Activated naive CD4-positive, alpha-beta T cell treated with anti-CD3 and anti-CD28 coated beads, Interleukin-2, amount 50 U/mL, for 24 hours (primary cell): ENCODE measurements at regions not wholly inside any gene's neighbourhood (a gene's known extent, or its start where the extent isn't known, plus 50 kb on each side); places are given as distances from the start of the nearest gene placed in this dataset.

Source experiments
- H3K27ac Mint-ChIP-seq: one replicate; pipeline ENCODE4 v1.8.0; 2021; ENCODE audit warnings: mild to moderate bottlenecking, mixed read lengths
- H3K27me3 Mint-ChIP-seq: one replicate; pipeline ENCODE4 v1.8.0; 2021; ENCODE audit warnings: mixed read lengths
- H3K36me3 Mint-ChIP-seq: one replicate; pipeline ENCODE4 v1.8.0; 2021; ENCODE audit warnings: mixed read lengths
- H3K4me1 Mint-ChIP-seq: one replicate; pipeline ENCODE4 v1.8.0; 2021; ENCODE audit warnings: mixed read lengths
- H3K4me3 Mint-ChIP-seq: one replicate; pipeline ENCODE4 v1.8.0; 2021; ENCODE audit warnings: mild to moderate bottlenecking, mixed read lengths
- H3K9me3 Mint-ChIP-seq: one replicate; pipeline ENCODE4 v1.8.0; 2021; ENCODE audit warnings: mixed read lengths

DNA sequence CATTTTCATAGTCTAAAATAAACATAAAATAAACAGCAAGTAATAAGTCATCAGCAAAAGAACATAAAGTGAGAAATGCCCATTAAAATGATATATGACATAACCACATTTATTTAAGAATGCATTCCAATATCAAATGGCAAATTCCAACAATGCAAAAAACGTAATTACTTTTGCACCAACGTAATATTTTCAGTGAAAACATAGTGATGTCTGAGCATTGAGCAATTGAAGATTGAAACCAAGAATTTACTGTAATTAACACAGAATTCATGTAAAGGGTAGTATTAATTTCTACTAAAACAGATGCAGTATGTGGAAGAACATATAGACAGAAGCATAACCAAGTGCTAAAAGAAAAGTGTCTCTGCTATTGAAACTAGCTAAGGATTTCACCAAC, 123.0 kb upstream of the TNS3 start:
- no peaks in the 10 kb centered on the region for H3K27me3 Mint-ChIP-seq
- H3K27ac Mint-ChIP-seq: no peak overlapping the region

DNA sequence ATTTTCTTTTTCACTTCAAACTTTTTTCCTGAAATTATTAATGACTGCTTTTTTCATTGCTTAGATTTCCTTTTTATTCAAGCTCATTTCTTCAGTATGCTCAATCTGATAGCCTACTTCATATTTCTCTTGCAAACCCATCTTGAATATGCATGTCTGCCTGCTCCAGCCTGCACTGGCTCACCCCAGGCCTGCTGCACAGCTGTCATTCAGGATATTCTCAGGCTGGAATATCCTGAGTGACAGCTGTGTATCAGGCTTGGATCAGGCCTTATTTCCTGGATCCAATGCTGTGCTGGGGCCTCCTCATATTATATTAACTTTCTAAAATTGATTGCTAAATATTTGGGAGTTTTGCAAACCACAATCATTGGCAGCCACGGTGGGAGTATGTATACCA, 120.2 kb upstream of the TNS3 start:
- no peaks in the 10 kb centered on the region for H3K36me3 Mint-ChIP-seq
- no peaks in the 10 kb centered on the region for H3K27me3 Mint-ChIP-seq
- H3K4me1 Mint-ChIP-seq: no peaks in the 10 kb centered on the region
- H3K4me3 Mint-ChIP-seq: no peak overlapping the region
- H3K27ac Mint-ChIP-seq: no peak overlapping the region
- no peaks in the 10 kb centered on the region for H3K9me3 Mint-ChIP-seq

More for the DNA sequence above, 123.0 kb upstream of the TNS3 start:
- H3K9me3 Mint-ChIP-seq: no peaks in the 10 kb centered on the region
- H3K4me1 Mint-ChIP-seq: no peaks in the 10 kb centered on the region
- no peak overlapping the region for H3K4me3 Mint-ChIP-seq
- H3K36me3 Mint-ChIP-seq: no peaks in the 10 kb centered on the region

DNA sequence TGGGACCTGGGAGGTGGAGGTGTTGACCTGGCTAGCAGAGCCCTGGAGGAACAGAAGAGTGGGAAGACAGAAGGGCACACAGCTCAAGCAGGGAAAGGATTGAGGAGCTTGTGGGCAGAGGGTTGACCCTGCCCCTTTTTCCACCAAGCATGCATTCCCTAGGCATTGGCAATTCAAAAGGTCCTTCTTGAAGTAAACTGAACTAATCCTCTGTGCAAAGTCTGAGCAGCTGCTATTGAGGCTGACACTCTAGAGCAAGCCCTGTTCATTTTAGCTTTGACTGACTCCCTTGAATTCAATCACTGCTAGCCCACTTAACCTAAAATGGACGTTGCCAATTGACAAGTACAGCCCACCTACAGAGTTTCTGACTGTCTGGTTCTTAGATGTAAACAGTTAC, 116.5 kb upstream of the TNS3 start:
- Mint-ChIP-seq H3K27me3 (no peaks in the 10 kb centered on the region), H3K4me3 (no peak overlapping the region), H3K27ac (no peak overlapping the region), H3K9me3 (no peaks in the 10 kb centered on the region), H3K4me1 (no peaks in the 10 kb centered on the region), H3K36me3 (no peaks in the 10 kb centered on the region)

DNA sequence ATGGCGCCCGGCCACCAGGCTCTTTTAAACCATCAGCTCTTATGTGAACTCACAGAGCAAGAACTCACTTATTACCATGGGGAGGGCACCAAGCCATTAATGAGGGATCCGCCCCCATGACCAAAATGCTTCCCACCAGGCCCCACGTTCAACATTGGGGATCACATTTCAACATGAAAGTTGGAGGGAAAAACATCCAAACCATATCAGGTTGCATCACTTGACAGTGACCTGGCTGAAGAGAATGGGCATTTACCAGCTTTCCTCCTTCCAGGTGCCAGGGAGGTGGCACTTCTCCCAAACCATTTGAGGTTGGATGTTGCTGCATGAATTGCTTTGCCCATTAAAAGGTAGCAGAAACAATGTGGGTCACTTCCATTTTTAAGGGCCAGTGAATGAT, 115.6 kb upstream of the TNS3 start:
- Mint-ChIP-seq H3K4me1 (no peaks in the 10 kb centered on the region), H3K9me3 (no peaks in the 10 kb centered on the region), H3K27me3 (no peaks in the 10 kb centered on the region), H3K4me3 (no peak overlapping the region), H3K36me3 (no peaks in the 10 kb centered on the region), H3K27ac (no peak overlapping the region)

DNA sequence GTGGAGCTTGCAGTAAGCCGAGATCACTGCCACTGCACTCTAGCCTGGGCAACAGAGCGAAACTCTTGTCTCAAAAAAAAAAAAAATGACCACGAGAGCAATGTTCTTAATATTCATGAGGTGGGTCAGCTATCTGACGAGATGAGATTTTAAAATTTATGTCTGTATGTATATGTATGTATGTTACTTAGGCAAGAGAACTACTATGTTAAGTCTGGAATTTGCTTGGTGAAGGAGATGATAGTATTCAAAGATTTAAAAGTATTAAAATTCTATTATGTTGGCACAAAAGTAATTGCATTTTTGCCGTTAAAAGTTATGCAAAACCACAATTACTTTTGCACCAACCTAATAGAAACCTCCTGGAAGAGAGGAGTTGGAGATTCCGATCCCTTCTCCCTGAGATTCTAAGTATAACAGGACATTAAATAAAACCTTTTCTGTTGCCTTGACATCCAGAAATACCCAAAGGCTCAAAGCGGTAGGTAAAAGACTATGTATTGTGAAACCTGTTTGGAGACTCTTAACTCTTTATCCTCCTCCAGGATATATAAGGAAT, 114.3 kb upstream of the TNS3 start:
- no peaks in the 10 kb centered on the region for H3K36me3 Mint-ChIP-seq

DNA sequence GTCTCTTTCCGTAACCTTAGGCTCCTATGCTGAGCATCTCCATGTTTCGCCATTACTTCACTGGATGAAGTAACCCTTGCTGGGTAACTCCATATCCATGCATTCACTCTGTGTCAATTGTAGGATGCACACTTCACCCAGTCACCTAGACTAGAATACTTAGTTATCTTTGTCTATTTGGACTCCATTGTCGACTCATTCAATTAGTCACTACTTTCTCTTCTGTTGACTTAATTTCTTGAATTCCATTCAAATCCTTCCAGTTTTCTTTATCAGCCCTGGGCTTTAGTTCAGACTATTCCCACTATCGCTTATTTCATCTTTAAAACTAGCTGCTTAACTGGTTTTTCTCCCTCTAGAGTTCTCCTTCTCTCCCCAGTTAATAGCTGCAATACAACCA, 111.3 kb upstream of the TNS3 start:
- Mint-ChIP-seq H3K27me3 (no peaks in the 10 kb centered on the region), H3K4me3 (no peak overlapping the region), H3K9me3 (no peaks in the 10 kb centered on the region), H3K4me1 (no peaks in the 10 kb centered on the region), H3K27ac (no peak overlapping the region), H3K36me3 (no peaks in the 10 kb centered on the region)

More for the DNA sequence above, 114.3 kb upstream of the TNS3 start:
- Mint-ChIP-seq H3K27me3 (no peaks in the 10 kb centered on the region), H3K27ac (no peak overlapping the region), H3K4me1 (no peaks in the 10 kb centered on the region), H3K4me3 (no peak overlapping the region), H3K9me3 (no peaks in the 10 kb centered on the region)

DNA sequence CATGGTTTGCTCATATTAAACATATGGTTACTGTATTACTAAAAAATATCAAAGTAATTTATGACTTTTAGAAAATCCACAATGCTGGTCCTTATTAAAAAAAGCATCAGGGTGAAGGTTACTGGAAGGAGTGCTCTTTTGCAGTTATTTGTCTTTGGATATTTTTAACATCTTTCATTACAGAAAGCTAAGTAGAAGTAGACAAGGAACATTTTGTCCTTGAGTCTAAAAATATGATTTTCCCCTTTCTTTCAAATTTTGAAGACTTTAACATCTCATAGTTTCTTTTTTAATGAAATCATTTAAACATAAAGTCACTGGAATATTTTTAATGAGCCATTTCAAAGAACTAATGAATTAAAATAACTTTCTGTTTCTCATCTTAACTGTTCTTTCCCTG, 110.1 kb upstream of the TNS3 start:
- H3K4me1 Mint-ChIP-seq: no peaks in the 10 kb centered on the region
- no peaks in the 10 kb centered on the region for H3K36me3 Mint-ChIP-seq
- H3K27me3 Mint-ChIP-seq: no peaks in the 10 kb centered on the region
- H3K27ac Mint-ChIP-seq: no peak overlapping the region
- H3K4me3 Mint-ChIP-seq: no peak overlapping the region
- no peaks in the 10 kb centered on the region for H3K9me3 Mint-ChIP-seq

DNA sequence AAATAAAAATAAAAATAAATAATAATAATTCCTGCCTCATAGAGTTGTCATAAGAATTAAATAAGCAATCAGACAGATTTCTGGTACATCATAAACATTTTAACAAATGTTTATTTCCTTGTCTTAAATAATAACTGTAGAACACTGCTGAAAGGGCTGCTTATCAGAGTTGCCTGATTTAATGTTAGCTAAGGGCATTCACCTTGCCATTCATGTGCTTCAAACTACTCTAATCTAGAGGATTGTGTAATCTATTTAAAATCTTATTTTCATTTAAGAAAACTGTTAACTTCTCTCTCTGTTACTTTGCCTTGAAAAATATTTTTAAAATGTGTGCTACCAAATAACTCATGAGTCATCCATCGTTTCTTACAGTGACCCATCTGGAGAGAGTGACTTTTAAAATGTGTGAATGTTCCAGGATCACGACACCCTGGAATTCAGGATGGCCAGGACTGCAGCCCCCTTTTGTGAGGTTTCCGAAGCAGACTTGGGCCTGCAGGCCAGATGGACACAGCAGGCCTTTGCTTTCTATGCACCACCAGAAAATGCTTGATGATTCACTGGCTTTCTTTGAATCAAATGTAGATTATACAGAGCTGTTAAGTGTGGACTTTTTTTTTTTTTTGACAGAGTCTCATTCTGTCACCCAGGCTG, 109.1 kb upstream of the TNS3 start:
- H3K27ac Mint-ChIP-seq: no peak overlapping the region
- H3K27me3 Mint-ChIP-seq: no peaks in the 10 kb centered on the region
- no peak overlapping the region for H3K4me3 Mint-ChIP-seq
- no peaks in the 10 kb centered on the region for H3K9me3 Mint-ChIP-seq
- H3K36me3 Mint-ChIP-seq: no peaks in the 10 kb centered on the region
- H3K4me1 Mint-ChIP-seq: no peaks in the 10 kb centered on the region

DNA sequence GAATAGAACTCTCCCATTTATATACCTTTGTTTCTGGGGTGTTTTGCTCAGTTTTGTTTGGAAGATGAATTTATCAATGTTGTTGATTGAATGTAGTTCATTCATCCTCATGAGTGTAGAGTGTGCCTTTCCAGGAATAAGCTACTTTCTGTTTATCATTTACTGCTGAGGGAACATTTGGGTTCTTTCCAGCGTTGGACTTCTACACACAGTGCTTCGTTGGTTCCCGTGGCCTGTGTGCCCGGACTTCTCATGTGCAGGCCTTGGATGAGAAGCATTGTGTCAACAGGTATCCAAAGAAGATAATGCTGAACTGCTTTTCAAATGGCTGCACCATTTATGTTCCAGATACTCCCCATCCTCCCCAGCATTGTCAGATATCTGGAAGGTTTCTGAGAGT, 107.6 kb upstream of the TNS3 start:
- Mint-ChIP-seq H3K36me3 (no peaks in the 10 kb centered on the region), H3K27ac (no peak overlapping the region), H3K9me3 (no peaks in the 10 kb centered on the region), H3K4me1 (no peaks in the 10 kb centered on the region), H3K27me3 (no peaks in the 10 kb centered on the region), H3K4me3 (no peak overlapping the region)

DNA sequence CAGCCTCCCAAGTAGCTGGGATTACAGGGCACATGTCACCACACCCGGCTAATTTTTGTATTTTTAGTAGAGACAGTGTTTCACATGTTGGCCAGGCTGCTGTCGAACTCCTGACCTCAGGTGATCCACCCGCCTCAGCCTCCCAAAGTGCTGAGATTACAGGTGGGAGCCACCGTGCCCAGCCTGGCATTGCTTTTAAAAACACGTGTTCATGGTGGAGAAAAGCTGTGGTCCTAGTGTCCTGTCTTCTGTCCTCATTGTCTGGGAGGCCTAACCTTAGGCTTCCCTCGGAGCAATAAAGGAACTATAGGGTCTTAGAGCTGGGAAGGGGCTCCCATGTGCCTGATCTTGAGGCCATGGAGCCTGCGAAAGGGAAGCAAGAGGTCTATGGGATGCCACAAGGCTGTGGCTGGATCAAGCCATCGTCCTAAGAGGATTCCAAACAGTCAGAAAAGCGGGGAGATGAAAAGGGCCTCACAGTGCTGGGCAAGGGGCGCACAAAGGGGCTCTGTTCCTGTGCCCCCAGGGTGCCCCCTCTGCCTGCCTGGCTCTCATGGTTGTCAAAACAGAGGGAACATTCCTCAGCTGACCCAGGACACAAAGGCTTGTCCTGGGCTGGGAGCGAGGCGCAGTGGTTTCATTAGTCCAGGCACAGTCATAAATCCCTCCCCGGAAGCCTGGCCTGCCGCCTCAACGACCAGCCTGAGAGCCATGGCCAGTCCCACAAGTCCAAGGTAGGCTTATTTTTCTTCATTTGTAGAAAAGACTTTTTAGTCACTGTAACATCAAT, 106.6 kb upstream of the TNS3 start:
- no peaks in the 10 kb centered on the region for H3K9me3 Mint-ChIP-seq
- H3K36me3 Mint-ChIP-seq: no peaks in the 10 kb centered on the region
- H3K27ac Mint-ChIP-seq: no peak overlapping the region
- H3K4me1 Mint-ChIP-seq: no peaks in the 10 kb centered on the region
- H3K4me3 Mint-ChIP-seq: no peak overlapping the region
- no peaks in the 10 kb centered on the region for H3K27me3 Mint-ChIP-seq

DNA sequence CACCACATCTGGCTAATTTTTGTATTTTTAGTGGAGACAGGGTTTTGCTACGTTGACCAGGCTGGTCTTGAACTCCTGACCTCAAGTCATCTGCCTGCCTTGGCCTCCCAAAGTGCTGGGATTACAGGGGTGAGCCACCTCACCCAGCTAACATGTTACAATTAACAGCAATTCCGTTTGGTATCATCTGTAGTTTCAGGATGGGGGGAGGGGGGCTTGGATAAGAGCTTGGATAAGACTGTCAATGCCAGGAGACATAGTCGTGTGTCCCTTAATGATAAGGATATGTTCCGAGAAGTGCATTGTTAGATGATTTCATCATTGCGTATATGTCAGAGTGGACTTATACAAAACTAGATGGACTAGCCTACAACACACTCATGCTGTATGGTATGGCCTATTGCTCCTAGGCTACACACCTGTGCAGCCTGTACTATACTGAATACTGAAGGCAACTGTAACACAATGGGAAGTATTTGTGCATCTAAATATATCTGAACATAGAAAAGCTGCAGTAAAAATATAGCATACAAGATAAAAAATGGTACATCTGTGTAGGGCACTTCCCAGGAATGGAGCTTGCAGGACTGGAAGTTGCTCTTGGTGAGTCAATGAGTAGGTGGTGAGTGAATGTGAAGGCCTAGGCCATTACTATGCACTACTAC, 103.9 kb upstream of the TNS3 start:
- no peak overlapping the region for H3K27ac Mint-ChIP-seq
- no peaks in the 10 kb centered on the region for H3K4me1 Mint-ChIP-seq
- H3K9me3 Mint-ChIP-seq: no peaks in the 10 kb centered on the region
- no peaks in the 10 kb centered on the region for H3K36me3 Mint-ChIP-seq
- no peak overlapping the region for H3K4me3 Mint-ChIP-seq
- no peaks in the 10 kb centered on the region for H3K27me3 Mint-ChIP-seq

DNA sequence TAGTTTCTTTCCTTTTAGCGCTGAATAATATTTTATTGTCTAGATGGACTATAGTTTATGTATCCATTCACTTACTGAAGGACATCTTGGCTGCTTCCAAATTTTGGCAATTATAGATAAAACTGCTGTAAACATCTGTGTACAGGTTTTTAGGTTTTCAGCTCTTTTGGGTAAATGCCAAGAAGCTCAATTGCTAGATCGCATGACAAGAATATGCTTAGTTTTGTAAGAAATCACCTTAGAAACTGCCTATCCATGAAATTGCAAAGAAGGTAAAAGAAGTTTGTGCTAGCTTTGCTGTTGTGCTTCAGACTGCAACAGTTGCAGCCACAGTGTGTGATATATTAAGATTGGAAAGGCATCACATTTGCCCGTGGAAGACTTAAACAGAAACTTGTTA, 103.2 kb upstream of the TNS3 start:
- H3K36me3 Mint-ChIP-seq: no peaks in the 10 kb centered on the region
- H3K4me1 Mint-ChIP-seq: no peaks in the 10 kb centered on the region
- no peak overlapping the region for H3K27ac Mint-ChIP-seq
- no peak overlapping the region for H3K4me3 Mint-ChIP-seq
- no peaks in the 10 kb centered on the region for H3K27me3 Mint-ChIP-seq
- H3K9me3 Mint-ChIP-seq: no peaks in the 10 kb centered on the region

DNA sequence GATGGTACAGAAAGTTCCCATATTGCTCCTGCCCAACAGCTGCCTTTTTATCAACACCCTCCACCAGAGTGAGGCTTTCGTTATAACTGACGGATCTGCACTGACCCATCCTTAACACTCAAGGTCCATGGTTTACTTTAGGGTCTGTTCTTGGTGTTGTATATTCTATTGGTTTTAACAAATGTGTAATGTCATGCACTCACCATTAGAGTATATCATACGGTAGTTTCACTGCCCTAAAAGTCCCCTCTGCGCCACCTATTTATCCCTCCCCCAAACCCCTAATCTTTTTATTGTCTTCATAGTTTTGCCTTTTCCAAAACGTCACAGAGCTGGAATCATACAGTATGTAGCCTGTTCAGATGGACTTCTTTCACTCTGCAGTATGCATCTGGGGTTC, 102.8 kb upstream of the TNS3 start:
- H3K4me3 Mint-ChIP-seq: no peak overlapping the region

DNA sequence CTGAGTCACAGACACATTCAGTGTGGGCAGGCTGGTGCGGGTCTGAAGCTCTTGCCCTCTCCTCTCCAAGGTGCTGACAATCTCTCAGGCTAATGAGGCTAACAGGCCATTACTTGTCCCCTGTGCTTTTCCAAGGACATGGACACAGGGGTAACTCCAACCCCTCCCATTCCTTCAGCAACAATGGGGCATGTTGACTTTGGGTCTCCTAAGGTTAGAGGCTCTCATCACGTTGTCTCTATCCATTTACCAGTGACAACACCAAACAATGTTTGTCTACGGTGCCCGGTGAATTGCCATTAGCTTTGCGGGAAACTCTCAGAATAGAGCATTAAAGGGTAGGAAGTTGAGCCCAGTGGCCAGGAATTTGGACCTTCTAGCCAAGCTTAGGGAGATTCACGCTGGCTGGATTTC, 101.6 kb upstream of the TNS3 start:
- Mint-ChIP-seq H3K9me3 (no peaks in the 10 kb centered on the region), H3K27me3 (no peaks in the 10 kb centered on the region), H3K4me1 (no peaks in the 10 kb centered on the region), H3K27ac (no peak overlapping the region), H3K4me3 (no peak overlapping the region), H3K36me3 (no peaks in the 10 kb centered on the region)

More for the DNA sequence above, 102.8 kb upstream of the TNS3 start:
- no peak overlapping the region for H3K27ac Mint-ChIP-seq
- no peaks in the 10 kb centered on the region for H3K27me3 Mint-ChIP-seq
- no peaks in the 10 kb centered on the region for H3K4me1 Mint-ChIP-seq
- H3K36me3 Mint-ChIP-seq: no peaks in the 10 kb centered on the region
- no peaks in the 10 kb centered on the region for H3K9me3 Mint-ChIP-seq

DNA sequence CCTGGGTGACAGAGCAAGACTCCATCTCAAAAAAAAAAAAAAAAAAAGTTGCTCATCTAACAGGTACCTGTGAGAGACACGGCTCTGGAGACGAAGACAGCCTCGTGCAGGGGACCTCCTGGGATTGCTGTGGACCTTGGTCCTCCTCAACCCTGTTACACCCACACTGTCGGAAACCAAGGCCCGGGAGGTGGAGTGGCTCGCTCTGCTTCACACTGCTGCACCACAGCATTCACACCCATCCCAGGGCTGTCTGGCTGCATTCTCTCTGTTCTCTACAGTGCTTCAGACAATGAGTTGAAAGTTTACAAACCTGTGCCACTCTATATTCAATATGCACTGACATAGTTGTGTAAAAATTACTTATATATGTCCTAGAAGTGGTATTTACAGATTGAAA, 101.0 kb upstream of the TNS3 start:
- no peak overlapping the region for H3K4me3 Mint-ChIP-seq
- no peaks in the 10 kb centered on the region for H3K36me3 Mint-ChIP-seq
- no peaks in the 10 kb centered on the region for H3K4me1 Mint-ChIP-seq

DNA sequence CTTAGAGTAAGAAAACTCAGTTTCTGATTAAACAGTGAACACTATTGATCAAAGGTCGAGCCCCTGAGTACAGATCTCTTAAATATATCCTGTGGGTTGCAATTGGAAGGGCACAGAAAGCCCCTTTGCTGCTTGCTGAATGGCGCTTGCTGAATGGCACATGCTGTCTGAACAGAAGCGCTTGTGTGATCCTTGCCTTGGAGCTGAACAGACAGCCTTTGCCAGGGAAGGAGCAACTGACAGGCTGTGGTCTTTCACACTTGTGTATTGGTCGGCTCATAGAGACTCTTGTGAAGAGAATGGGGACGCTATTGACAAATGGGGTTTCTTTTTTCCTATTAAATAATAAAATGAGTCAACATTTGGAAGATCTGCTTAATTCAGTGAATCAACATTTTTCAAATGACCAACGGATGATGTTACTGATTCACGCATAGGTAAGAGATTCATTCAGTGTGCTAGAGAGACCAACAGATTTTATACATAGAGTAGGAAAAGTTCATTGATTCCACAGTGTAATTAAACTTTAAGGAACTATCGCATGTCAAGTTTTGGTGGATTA, 99.4 kb upstream of the TNS3 start:
- no peak overlapping the region for H3K4me3 Mint-ChIP-seq
- no peaks in the 10 kb centered on the region for H3K36me3 Mint-ChIP-seq
- peaks cover 8% of the 10 kb centered on the region for H3K9me3 Mint-ChIP-seq
- no peaks in the 10 kb centered on the region for H3K4me1 Mint-ChIP-seq
- H3K27me3 Mint-ChIP-seq: no peaks in the 10 kb centered on the region
- H3K27ac Mint-ChIP-seq: no peak overlapping the region

More for the DNA sequence above, 101.0 kb upstream of the TNS3 start:
- Mint-ChIP-seq H3K27ac (no peak overlapping the region), H3K27me3 (no peaks in the 10 kb centered on the region), H3K9me3 (no peaks in the 10 kb centered on the region)
